Mammary epithelial cell (primary cell): ENCODE measurements at regions not wholly inside any gene's neighbourhood (a gene's known extent, or its start where the extent isn't known, plus 50 kb on each side); places are given as distances from the start of the nearest gene placed in this dataset.

Experiments
- EZH2 ChIP-seq: IDR thresholded peaks from 2 replicates; pipeline ENCODE4 v1.6.1; 2012; ENCODE audit warnings: low read length, inconsistent platforms, borderline replicate concordance
- TF ChIP-seq, protein P1 (sequence below), 2 donors: IDR thresholded peaks in 1 of 2; conservative IDR thresholded peaks in 1 of 2; 2 replicates each; pipeline ENCODE4 v1.5.1; 2011 to 2012; ENCODE audit warnings: inconsistent platforms in 2 of 2, low read length in 2 of 2, mild to moderate bottlenecking in 2 of 2, control low read depth in 1 of 2, low read depth in 1 of 2; ENCODE audit not compliant: insufficient read depth in 1 of 2; ENCODE audit errors: extremely low read depth in 1 of 2

- TF ChIP-seq, protein P1, sequence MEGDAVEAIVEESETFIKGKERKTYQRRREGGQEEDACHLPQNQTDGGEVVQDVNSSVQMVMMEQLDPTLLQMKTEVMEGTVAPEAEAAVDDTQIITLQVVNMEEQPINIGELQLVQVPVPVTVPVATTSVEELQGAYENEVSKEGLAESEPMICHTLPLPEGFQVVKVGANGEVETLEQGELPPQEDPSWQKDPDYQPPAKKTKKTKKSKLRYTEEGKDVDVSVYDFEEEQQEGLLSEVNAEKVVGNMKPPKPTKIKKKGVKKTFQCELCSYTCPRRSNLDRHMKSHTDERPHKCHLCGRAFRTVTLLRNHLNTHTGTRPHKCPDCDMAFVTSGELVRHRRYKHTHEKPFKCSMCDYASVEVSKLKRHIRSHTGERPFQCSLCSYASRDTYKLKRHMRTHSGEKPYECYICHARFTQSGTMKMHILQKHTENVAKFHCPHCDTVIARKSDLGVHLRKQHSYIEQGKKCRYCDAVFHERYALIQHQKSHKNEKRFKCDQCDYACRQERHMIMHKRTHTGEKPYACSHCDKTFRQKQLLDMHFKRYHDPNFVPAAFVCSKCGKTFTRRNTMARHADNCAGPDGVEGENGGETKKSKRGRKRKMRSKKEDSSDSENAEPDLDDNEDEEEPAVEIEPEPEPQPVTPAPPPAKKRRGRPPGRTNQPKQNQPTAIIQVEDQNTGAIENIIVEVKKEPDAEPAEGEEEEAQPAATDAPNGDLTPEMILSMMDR (conservative IDR thresholded peaks at IDR 0.05 in 1 of 2, IDR thresholded peaks at IDR 0.05 in 1 of 2; ENCODE audit: extremely low read depth in 1 of 2, insufficient read depth in 1 of 2, low read depth in 1 of 2, low read length in 2 of 2): no peak
- no peak for TF ChIP-seq EZH2
These were observed 348.3 kb downstream of the PCDH7 start for GRCh38 chr4:31068257-31069075.
